ENCODE measurements at regions not wholly inside any gene's neighbourhood (a gene's known extent, or its start where the extent isn't known, plus 50 kb on each side); places are given as distances from the start of the nearest gene placed in this dataset.

GRCh38 chr4:63729519-63729918 is 679.7 kb downstream of the TECRL start:
- TF ChIP-seq POLR2A (IDR thresholded peaks at IDR 0.05), result no peak
- TF ChIP-seq, protein P1, sequence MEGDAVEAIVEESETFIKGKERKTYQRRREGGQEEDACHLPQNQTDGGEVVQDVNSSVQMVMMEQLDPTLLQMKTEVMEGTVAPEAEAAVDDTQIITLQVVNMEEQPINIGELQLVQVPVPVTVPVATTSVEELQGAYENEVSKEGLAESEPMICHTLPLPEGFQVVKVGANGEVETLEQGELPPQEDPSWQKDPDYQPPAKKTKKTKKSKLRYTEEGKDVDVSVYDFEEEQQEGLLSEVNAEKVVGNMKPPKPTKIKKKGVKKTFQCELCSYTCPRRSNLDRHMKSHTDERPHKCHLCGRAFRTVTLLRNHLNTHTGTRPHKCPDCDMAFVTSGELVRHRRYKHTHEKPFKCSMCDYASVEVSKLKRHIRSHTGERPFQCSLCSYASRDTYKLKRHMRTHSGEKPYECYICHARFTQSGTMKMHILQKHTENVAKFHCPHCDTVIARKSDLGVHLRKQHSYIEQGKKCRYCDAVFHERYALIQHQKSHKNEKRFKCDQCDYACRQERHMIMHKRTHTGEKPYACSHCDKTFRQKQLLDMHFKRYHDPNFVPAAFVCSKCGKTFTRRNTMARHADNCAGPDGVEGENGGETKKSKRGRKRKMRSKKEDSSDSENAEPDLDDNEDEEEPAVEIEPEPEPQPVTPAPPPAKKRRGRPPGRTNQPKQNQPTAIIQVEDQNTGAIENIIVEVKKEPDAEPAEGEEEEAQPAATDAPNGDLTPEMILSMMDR (IDR thresholded peaks at IDR 0.05), result no peak
- TF ChIP-seq POLR2AphosphoS5 (IDR thresholded peaks at IDR 0.05; ENCODE audit: insufficient read depth in 1 of 2, low read depth in 1 of 2), result no peak
